Ishikawa (cell line): ENCODE measurements at regions not wholly inside any gene's neighbourhood (a gene's known extent, or its start where the extent isn't known, plus 50 kb on each side); places are given as distances from the start of the nearest gene placed in this dataset.

Experiments
- CEBPB ChIP-seq: IDR thresholded peaks from 2 replicates; pipeline ENCODE4 v1.6.1; 2012
- CREB1 ChIP-seq: IDR thresholded peaks from 2 replicates; pipeline ENCODE4 v1.6.1; 2012; ENCODE audit warnings: low read depth
- EGR1 ChIP-seq: IDR thresholded peaks from 2 replicates; pipeline ENCODE4 v1.6.1; 2012
- EP300 ChIP-seq: IDR thresholded peaks from 2 replicates; pipeline ENCODE4 v1.6.1; 2012; ENCODE audit warnings: borderline replicate concordance
- NFIC ChIP-seq: IDR thresholded peaks from 2 replicates; pipeline ENCODE4 v1.6.1; 2012
- RAD21 ChIP-seq: IDR thresholded peaks from 2 replicates; pipeline ENCODE4 v1.6.1; 2012; ENCODE audit warnings: low read depth
- TAF1 ChIP-seq: IDR thresholded peaks from 2 replicates; pipeline ENCODE4 v1.6.1; 2012; ENCODE audit warnings: low read depth, mild to moderate bottlenecking
- TCF12 ChIP-seq: IDR thresholded peaks from 2 replicates; pipeline ENCODE4 v1.6.1; 2012; ENCODE audit warnings: low read depth
- YY1 ChIP-seq: IDR thresholded peaks from 2 replicates; pipeline ENCODE4 v1.6.1; 2012; ENCODE audit warnings: low read depth
- TF ChIP-seq, protein P1 (sequence below): IDR thresholded peaks from 2 replicates; pipeline ENCODE4 v1.6.1; 2012
- TF ChIP-seq, protein P2 (sequence below): IDR thresholded peaks from 2 replicates; pipeline ENCODE4 v1.6.1; 2012; ENCODE audit warnings: low read depth, mild to moderate bottlenecking
- TF ChIP-seq, protein P3 (sequence below): IDR thresholded peaks from 2 replicates; pipeline ENCODE4 v1.6.1; 2012

DNA sequence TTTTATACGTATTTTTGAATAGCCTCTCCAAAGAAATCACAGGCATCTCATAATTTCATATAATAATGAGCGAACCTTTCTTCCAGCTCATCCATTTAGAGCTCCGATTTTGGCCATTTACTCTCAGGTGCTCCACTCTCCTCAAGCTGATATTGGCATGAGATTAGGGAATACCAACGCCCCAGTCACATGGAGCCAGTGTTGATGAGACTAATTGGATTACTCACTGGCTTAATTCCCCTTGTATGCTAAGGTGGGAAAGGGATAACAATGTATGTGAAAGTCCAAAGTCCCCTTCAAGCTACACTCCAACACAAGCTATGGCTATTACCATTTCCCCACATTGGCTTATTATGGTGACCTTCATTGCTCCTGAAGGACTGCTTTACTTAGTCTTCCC, 76.6 kb upstream of the NAV3 start:
- TF ChIP-seq CREB1 (no peak), CEBPB (no peak), TCF12 (no peak), NFIC (no peak), TAF1 (no peak), EP300 (no peak), RAD21 (no peak), YY1 (no peak), EGR1 (no peak)
- TF ChIP-seq, protein P1, sequence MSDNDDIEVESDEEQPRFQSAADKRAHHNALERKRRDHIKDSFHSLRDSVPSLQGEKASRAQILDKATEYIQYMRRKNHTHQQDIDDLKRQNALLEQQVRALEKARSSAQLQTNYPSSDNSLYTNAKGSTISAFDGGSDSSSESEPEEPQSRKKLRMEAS = no peak
- TF ChIP-seq, protein P2, sequence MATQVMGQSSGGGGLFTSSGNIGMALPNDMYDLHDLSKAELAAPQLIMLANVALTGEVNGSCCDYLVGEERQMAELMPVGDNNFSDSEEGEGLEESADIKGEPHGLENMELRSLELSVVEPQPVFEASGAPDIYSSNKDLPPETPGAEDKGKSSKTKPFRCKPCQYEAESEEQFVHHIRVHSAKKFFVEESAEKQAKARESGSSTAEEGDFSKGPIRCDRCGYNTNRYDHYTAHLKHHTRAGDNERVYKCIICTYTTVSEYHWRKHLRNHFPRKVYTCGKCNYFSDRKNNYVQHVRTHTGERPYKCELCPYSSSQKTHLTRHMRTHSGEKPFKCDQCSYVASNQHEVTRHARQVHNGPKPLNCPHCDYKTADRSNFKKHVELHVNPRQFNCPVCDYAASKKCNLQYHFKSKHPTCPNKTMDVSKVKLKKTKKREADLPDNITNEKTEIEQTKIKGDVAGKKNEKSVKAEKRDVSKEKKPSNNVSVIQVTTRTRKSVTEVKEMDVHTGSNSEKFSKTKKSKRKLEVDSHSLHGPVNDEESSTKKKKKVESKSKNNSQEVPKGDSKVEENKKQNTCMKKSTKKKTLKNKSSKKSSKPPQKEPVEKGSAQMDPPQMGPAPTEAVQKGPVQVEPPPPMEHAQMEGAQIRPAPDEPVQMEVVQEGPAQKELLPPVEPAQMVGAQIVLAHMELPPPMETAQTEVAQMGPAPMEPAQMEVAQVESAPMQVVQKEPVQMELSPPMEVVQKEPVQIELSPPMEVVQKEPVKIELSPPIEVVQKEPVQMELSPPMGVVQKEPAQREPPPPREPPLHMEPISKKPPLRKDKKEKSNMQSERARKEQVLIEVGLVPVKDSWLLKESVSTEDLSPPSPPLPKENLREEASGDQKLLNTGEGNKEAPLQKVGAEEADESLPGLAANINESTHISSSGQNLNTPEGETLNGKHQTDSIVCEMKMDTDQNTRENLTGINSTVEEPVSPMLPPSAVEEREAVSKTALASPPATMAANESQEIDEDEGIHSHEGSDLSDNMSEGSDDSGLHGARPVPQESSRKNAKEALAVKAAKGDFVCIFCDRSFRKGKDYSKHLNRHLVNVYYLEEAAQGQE = no peak
- TF ChIP-seq, protein P3, sequence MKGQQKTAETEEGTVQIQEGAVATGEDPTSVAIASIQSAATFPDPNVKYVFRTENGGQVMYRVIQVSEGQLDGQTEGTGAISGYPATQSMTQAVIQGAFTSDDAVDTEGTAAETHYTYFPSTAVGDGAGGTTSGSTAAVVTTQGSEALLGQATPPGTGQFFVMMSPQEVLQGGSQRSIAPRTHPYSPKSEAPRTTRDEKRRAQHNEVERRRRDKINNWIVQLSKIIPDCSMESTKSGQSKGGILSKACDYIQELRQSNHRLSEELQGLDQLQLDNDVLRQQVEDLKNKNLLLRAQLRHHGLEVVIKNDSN = no peak
